Large intestine (tissue), 3 donors: ENCODE measurements at regions not wholly inside any gene's neighbourhood (a gene's known extent, or its start where the extent isn't known, plus 50 kb on each side); places are given as distances from the start of the nearest gene placed in this dataset.

ENCODE experiments used
- DNase-seq, 2 donors: peaks; one replicate each; pipeline versions ENCODE4 v3.0.0 to v3.0.0-alpha.2; 2013
- H3K27ac ChIP-seq: one replicate; pipeline ENCODE4 v1.5.1; 2013; ENCODE audit warnings: low read length
- H3K27me3 ChIP-seq: 2 replicates; pipeline ENCODE4 v1.6.1; 2013; ENCODE audit warnings: low read length; ENCODE audit not compliant: control insufficient read depth, insufficient read depth
- H3K36me3 ChIP-seq: 2 replicates; pipeline ENCODE4 v1.6.1; 2013; ENCODE audit warnings: low read length; ENCODE audit not compliant: control insufficient read depth, insufficient read depth
- H3K4me1 ChIP-seq: one replicate; pipeline ENCODE4 v1.6.1; 2013; ENCODE audit warnings: low read length; ENCODE audit not compliant: control insufficient read depth, insufficient read depth
- H3K4me3 ChIP-seq: one replicate; pipeline ENCODE4 v1.5.1; 2013; ENCODE audit warnings: low read length
- H3K9me3 ChIP-seq: one replicate; pipeline ENCODE4 v1.6.1; 2013; ENCODE audit warnings: mild to moderate bottlenecking, low read depth, low read length, moderate library complexity; ENCODE audit not compliant: control insufficient read depth
- WGBS: methylation state at CpG from one replicate; pipeline ENCODE4 v1.1.5; 2013; ENCODE audit warnings: low lambda C conversion rate; ENCODE audit not compliant: insufficient coverage; 5-methylcytosine and 5-hydroxymethylcytosine counted together

DNA sequence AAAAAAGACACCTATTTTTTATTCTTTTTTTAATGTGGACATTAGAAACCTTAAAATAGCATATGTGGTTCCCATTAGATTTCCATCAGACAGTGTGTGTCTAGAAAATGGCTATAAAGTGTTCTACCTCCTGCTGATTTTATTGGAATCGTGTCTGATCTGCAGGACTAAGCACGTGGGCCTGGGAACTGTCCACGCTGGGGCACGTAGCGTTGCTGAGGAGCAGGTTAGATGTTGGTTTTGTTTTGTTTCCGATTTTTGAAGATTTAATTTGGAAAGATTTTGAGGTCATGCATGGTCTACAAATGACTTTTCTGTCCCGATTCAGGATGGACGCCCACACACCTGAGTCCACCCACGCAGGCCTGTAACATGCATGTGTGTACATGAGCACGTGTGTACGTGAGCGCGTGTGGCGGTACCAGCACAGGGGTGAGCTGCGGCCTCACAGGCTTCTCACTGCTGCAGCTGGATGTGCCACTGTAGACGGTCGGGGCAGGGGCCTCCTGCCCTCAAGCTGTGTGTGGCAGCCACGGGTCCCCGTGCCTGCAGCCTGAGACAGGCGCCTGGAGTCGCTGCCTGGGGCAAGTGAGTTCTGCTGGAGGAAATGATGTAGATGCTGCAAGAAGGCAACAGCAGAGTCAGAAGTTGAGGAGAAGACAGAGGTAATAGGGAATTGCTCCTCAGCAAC, 99.7 kb upstream of the CTDP1 start:
- Histone ChIP-seq H3K27ac (no peak overlapping the region), H3K9me3 (no peaks in the 10 kb centered on the region), H3K36me3 (no peaks in the 10 kb centered on the region), H3K4me1 (peaks cover 16% of the 10 kb centered on the region), H3K4me3 (no peak overlapping the region), H3K27me3 (no peaks in the 10 kb centered on the region)
- no peak for DNase-seq
- no CpG with 5 or more reads among the region's 21 CpGs for WGBS

- DNase-seq: no peak
- Histone ChIP-seq H3K27ac (no peak overlapping the region), H3K27me3 (no peaks in the 10 kb centered on the region), H3K4me3 (no peak overlapping the region), H3K9me3 (no peaks in the 10 kb centered on the region), H3K36me3 (no peaks in the 10 kb centered on the region), H3K4me1 (peaks cover 16% of the 10 kb centered on the region)
- no CpG with 5 or more reads among the region's 28 CpGs for WGBS
Observed at GRCh38 chr18:79580498-79581171, 99.0 kb upstream of the CTDP1 start.

DNA sequence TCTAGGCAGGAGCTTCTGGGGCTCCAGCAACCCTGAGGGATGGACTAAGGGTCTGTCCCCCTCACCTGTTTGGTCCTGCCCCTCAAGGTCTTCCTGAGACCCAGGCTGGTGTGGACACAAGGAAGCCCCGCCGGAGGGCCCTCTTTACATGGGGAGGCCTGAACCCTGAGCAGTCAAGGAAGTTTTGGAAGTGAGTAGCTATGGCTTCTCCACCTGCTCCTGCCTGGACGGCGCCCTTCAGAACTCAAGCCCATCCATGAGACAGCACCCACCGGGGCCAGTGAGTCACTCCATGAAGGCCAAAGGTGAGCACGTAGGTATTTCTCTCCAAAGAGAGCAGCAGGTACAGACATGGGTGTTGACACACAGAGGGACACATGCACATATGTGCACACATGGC, 98.2 kb upstream of the CTDP1 start:
- Histone ChIP-seq H3K9me3 (no peaks in the 10 kb centered on the region), H3K4me3 (no peak overlapping the region), H3K27ac (no peak overlapping the region), H3K27me3 (no peaks in the 10 kb centered on the region), H3K4me1 (peaks cover 13% of the 10 kb centered on the region), H3K36me3 (no peaks in the 10 kb centered on the region)
- DNase-seq: no peak
- whole genome bisulfite sequencing: no CpG with 5 or more reads among the region's 6 CpGs

DNA sequence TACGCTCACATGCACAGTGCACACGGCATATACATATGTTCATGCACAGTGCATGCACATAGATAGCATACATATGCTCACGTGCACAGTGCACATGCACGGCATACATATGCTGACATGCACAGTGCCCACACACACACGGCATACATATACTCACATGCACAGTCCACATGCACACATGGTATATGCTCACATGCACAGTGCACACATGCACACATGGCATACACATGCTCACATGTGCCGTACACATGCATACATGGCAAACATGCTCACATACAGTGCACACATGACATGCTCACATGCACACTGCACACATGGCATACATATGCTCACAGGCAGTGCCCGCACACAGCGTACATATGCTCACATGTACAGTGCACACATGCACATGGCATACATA, 97.7 kb upstream of the CTDP1 start:
- Histone ChIP-seq H3K27ac (no peak overlapping the region), H3K36me3 (no peaks in the 10 kb centered on the region), H3K4me1 (peaks cover 11% of the 10 kb centered on the region), H3K4me3 (no peak overlapping the region), H3K27me3 (no peaks in the 10 kb centered on the region), H3K9me3 (no peaks in the 10 kb centered on the region)
- WGBS: no CpG with 5 or more reads among the region's 8 CpGs
- DNase-seq: no peak

DNA sequence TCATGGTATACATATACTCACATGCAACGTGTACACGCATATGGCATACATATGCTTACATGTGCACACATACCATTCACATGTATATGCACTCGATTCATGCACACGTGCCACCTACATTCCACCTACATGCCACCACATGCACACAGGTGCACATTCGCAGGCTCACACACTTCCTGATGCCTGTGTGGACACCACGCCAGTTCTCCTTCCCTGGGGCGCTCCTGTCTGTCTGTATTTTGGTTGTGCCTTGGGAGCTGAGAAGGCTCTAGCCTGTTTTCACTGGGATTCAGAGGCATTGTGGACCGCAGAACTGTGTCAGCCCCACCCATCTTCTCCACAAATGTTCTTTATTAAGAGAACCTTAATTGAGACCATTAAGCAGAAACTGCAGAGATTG, 96.6 kb upstream of the CTDP1 start:
- WGBS: no CpG with 5 or more reads among the region's 8 CpGs
- no peaks in the 10 kb centered on the region for H3K9me3 ChIP-seq
- no peak for DNase-seq

DNA sequence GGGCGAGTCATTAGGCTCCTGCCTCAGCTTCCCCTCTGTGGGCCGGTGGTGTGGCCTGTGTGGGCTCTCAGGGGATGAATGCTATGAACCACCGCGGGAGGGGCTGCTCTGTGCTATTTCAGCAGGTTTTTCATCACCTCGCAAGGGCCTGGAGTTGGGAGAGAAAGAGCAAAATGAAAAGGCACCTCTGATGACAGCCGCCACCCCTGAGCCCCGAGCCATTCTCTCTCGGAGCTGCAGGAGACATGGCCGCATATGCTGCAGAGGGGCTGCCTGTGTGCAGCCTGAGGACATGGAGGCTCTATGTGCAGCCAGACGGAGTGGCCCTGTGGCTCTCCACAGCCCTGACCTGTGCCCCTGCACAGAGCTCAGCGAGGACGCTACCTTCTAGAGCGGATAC, 96.2 kb upstream of the CTDP1 start:
- H3K27ac ChIP-seq: no peak overlapping the region
- H3K27me3 ChIP-seq: no peaks in the 10 kb centered on the region
- no peak for DNase-seq
- H3K4me3 ChIP-seq: no peak overlapping the region
- no peaks in the 10 kb centered on the region for H3K36me3 ChIP-seq
- no CpG with 5 or more reads among the region's 13 CpGs for WGBS
- H3K9me3 ChIP-seq: peaks cover 3% of the 10 kb centered on the region
- peaks cover 6% of the 10 kb centered on the region for H3K4me1 ChIP-seq

More for the DNA sequence above, 96.6 kb upstream of the CTDP1 start:
- no peaks in the 10 kb centered on the region for H3K27me3 ChIP-seq
- H3K4me1 ChIP-seq: peaks cover 1% of the 10 kb centered on the region
- no peak overlapping the region for H3K27ac ChIP-seq
- H3K36me3 ChIP-seq: no peaks in the 10 kb centered on the region
- H3K4me3 ChIP-seq: no peak overlapping the region

DNA sequence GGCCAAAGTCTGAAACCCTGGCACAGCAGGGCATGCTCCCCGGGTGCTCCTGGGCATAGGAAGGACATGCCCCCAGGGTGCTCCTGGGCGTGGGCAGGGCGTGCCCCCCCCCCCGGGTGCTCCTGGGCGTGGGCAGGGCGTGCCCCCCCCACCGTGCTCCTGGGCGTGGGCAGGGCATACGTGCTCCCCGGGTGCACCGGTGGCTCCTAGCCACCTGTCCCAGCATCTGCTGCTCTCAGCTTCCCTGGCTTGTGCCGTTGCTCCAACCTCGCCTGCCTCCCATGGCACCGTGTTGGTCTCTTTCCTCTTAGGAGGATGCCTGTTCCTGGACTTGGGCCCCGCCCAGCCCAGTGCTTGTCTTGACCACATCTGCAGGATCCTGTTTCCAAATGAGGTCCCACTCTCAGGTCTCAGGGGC, 95.6 kb upstream of the CTDP1 start:
- no peaks in the 10 kb centered on the region for H3K27me3 ChIP-seq
- peaks cover 7% of the 10 kb centered on the region for H3K4me1 ChIP-seq
- H3K27ac ChIP-seq: no peak overlapping the region
- H3K36me3 ChIP-seq: no peaks in the 10 kb centered on the region
- peaks cover 5% of the 10 kb centered on the region for H3K9me3 ChIP-seq
- no peak overlapping the region for H3K4me3 ChIP-seq
- WGBS: no CpG with 5 or more reads among the region's 15 CpGs
- no peak for DNase-seq

DNA sequence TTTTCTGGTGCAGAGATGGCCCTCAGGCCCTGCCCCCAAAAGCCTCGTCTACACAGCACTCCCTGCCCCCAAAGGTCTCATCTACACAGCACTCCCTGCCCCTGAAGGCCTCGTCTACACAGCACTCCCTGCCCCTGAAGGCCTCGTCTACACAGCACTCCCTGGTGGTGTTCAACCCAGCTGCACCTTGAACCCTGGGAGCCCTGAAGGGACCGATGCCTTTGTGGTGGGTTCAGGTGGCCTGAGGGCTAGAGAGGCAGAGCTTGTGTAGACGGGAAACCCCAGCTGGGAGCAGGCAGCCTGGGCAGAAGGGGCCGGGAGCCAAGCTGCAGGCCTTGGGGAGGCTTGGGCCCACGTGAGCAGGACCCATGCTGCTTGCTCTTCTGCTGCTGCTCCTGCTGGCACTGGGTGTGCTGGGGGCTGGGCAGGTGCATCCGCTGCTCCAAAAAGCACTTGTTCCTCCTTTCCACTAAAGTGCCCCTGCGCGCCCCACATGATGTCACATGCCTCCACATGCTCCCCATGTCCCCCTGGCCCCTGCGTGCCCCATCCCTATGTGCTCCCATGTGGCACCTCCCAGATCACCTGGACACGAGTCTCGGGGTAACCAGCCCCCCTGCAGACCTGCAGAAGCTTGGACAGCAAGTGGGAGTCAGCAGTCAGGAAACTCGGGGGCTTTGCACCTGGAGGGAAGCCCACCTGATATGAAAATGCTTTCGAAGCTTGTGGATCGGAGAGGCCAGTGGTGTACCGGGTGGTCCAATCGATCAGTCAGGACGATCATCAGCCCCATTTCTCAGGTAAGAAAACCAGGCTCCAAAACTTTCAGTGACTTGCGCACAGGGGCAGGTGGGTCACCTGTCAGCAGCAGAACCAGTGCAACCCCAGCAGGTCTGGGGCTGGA, 94.9 kb upstream of the CTDP1 start:
- Histone ChIP-seq H3K27ac (no peak overlapping the region), H3K36me3 (no peaks in the 10 kb centered on the region), H3K4me3 (no peak overlapping the region), H3K4me1 (peaks cover 10% of the 10 kb centered on the region), H3K9me3 (peaks cover 5% of the 10 kb centered on the region), H3K27me3 (no peaks in the 10 kb centered on the region)
- WGBS: no CpG with 5 or more reads among the region's 20 CpGs
- DNase-seq: no peak

GRCh38 chr18:79585395-79586370, 93.9 kb upstream of the CTDP1 start:
- Histone ChIP-seq H3K27me3 (no peaks in the 10 kb centered on the region), H3K4me3 (no peak overlapping the region), H3K27ac (no peak overlapping the region), H3K36me3 (no peaks in the 10 kb centered on the region), H3K9me3 (peaks cover 5% of the 10 kb centered on the region), H3K4me1 (peaks cover 10% of the 10 kb centered on the region)
- no peak for DNase-seq
- WGBS: no CpG with 5 or more reads among the region's 20 CpGs
